ENCODE measurements at regions not wholly inside any gene's neighbourhood (a gene's known extent, or its start where the extent isn't known, plus 50 kb on each side); places are given as distances from the start of the nearest gene placed in this dataset.

- TF ChIP-seq CTCF (IDR thresholded peaks at IDR 0.05) (no peak), EZH2 (IDR thresholded peaks at IDR 0.05; ENCODE audit: borderline replicate concordance, insufficient read depth, low read depth, low read length, poor library complexity, severe bottlenecking) (no peak)
Measured at GRCh38 chr2:18325118-18325517, 235.3 kb downstream of the RDH14 start.

All from B cell (primary cell).